Large intestine (tissue), 3 donors: ENCODE measurements at regions not wholly inside any gene's neighbourhood (a gene's known extent, or its start where the extent isn't known, plus 50 kb on each side); places are given as distances from the start of the nearest gene placed in this dataset.
"Not testable (repeated sequence)": the region's sequence is repeated elsewhere in the genome, so short reads cannot be mapped to it uniquely, and the experiment has no call there.

ENCODE experiments used
- DNase-seq, 2 donors: peaks; one replicate each; pipeline versions ENCODE4 v3.0.0 to v3.0.0-alpha.2; 2013
- H3K27ac ChIP-seq: one replicate; pipeline ENCODE4 v1.5.1; 2013; ENCODE audit warnings: low read length
- H3K27me3 ChIP-seq: 2 replicates; pipeline ENCODE4 v1.6.1; 2013; ENCODE audit warnings: low read length; ENCODE audit not compliant: control insufficient read depth, insufficient read depth
- H3K36me3 ChIP-seq: 2 replicates; pipeline ENCODE4 v1.6.1; 2013; ENCODE audit warnings: low read length; ENCODE audit not compliant: control insufficient read depth, insufficient read depth
- H3K4me1 ChIP-seq: one replicate; pipeline ENCODE4 v1.6.1; 2013; ENCODE audit warnings: low read length; ENCODE audit not compliant: control insufficient read depth, insufficient read depth
- H3K4me3 ChIP-seq: one replicate; pipeline ENCODE4 v1.5.1; 2013; ENCODE audit warnings: low read length
- H3K9me3 ChIP-seq: one replicate; pipeline ENCODE4 v1.6.1; 2013; ENCODE audit warnings: mild to moderate bottlenecking, low read depth, low read length, moderate library complexity; ENCODE audit not compliant: control insufficient read depth
- WGBS: methylation state at CpG from one replicate; pipeline ENCODE4 v1.1.5; 2013; ENCODE audit warnings: low lambda C conversion rate; ENCODE audit not compliant: insufficient coverage; 5-methylcytosine and 5-hydroxymethylcytosine counted together

GRCh38 chr12:124070394-124071074 lies 97.5 kb downstream of the ZNF664 start:
- H3K4me1 ChIP-seq, H3K27ac ChIP-seq, H3K27me3 ChIP-seq, H3K4me3 ChIP-seq, DNase-seq, H3K36me3 ChIP-seq: not testable (repeated sequence)
- WGBS = 100% methylated on average over 1 of the region's 7 CpGs
- peaks cover 11% of the 10 kb centered on the region for H3K9me3 ChIP-seq

GRCh38 chr12:124071075-124071443 lies 98.0 kb downstream of the ZNF664 start:
- H3K4me3 ChIP-seq = no peak overlapping the region
- 100% methylated on average over 1 of the region's 3 CpGs for WGBS

GRCh38 chr12:124073356-124074035 lies 100.5 kb downstream of the ZNF664 start:
- no peaks in the 10 kb centered on the region for H3K36me3 ChIP-seq
- no peaks in the 10 kb centered on the region for H3K9me3 ChIP-seq
- H3K4me1 ChIP-seq = peaks cover 8% of the 10 kb centered on the region
- WGBS = 100% methylated on average over 2 of the region's 8 CpGs
- no peak overlapping the region for H3K27ac ChIP-seq
- no peak overlapping the region for H3K4me3 ChIP-seq
- no peaks in the 10 kb centered on the region for H3K27me3 ChIP-seq
- DNase-seq = no peak

More at GRCh38 chr12:124071075-124071443, 98.0 kb downstream of the ZNF664 start:
- Histone ChIP-seq H3K27me3 (no peaks in the 10 kb centered on the region), H3K27ac (no peak overlapping the region), H3K4me1 (peaks cover 8% of the 10 kb centered on the region), H3K9me3 (peaks cover 10% of the 10 kb centered on the region), H3K36me3 (no peaks in the 10 kb centered on the region)
- no peak for DNase-seq

GRCh38 chr12:124075841-124076240 lies 102.8 kb downstream of the ZNF664 start:
- WGBS = 60% methylated on average over 1 of the region's 4 CpGs
- no peak for DNase-seq
- no peak overlapping the region for H3K27ac ChIP-seq

GRCh38 chr12:124077701-124078100 lies 104.7 kb downstream of the ZNF664 start:
- H3K36me3 ChIP-seq = no peaks in the 10 kb centered on the region
- H3K4me3 ChIP-seq = no peak overlapping the region
- 93% methylated on average over 7 of the region's 9 CpGs for WGBS
- no peaks in the 10 kb centered on the region for H3K9me3 ChIP-seq
- DNase-seq = no peak
- no peak overlapping the region for H3K27ac ChIP-seq
- no peaks in the 10 kb centered on the region for H3K27me3 ChIP-seq
- peaks cover 8% of the 10 kb centered on the region for H3K4me1 ChIP-seq

More at GRCh38 chr12:124075841-124076240, 102.8 kb downstream of the ZNF664 start:
- Histone ChIP-seq H3K27me3 (no peaks in the 10 kb centered on the region), H3K4me3 (no peak overlapping the region), H3K36me3 (no peaks in the 10 kb centered on the region), H3K9me3 (no peaks in the 10 kb centered on the region), H3K4me1 (peaks cover 8% of the 10 kb centered on the region)

- no CpG with 5 or more reads among the region's 4 CpGs for WGBS
- H3K27me3 ChIP-seq = no peaks in the 10 kb centered on the region
- no peak for DNase-seq
Observed at GRCh38 chr12:124078800-124079199, 105.8 kb downstream of the ZNF664 start.

GRCh38 chr12:124080649-124081048 lies 107.6 kb downstream of the ZNF664 start:
- no CpG with 5 or more reads among the region's 5 CpGs for WGBS
- H3K27ac ChIP-seq = no peak overlapping the region

More at GRCh38 chr12:124078800-124079199, 105.8 kb downstream of the ZNF664 start:
- no peaks in the 10 kb centered on the region for H3K9me3 ChIP-seq
- H3K4me1 ChIP-seq = peaks cover 8% of the 10 kb centered on the region
- H3K36me3 ChIP-seq = no peaks in the 10 kb centered on the region
- no peak overlapping the region for H3K27ac ChIP-seq
- H3K4me3 ChIP-seq = no peak overlapping the region

GRCh38 chr12:124082012-124082411 lies 109.0 kb downstream of the ZNF664 start:
- H3K9me3 ChIP-seq = no peaks in the 10 kb centered on the region
- H3K27ac ChIP-seq = no peak overlapping the region
- 93% methylated on average over 3 of the region's 10 CpGs for WGBS
- no peaks in the 10 kb centered on the region for H3K36me3 ChIP-seq
- H3K27me3 ChIP-seq = no peaks in the 10 kb centered on the region
- no peak for DNase-seq
- H3K4me3 ChIP-seq = no peak overlapping the region
- H3K4me1 ChIP-seq = no peaks in the 10 kb centered on the region

More at GRCh38 chr12:124080649-124081048, 107.6 kb downstream of the ZNF664 start:
- Histone ChIP-seq H3K36me3 (no peaks in the 10 kb centered on the region), H3K4me3 (no peak overlapping the region), H3K9me3 (no peaks in the 10 kb centered on the region), H3K27me3 (no peaks in the 10 kb centered on the region), H3K4me1 (peaks cover 1% of the 10 kb centered on the region)
- DNase-seq = no peak

- Histone ChIP-seq H3K36me3 (no peaks in the 10 kb centered on the region), H3K4me1 (no peaks in the 10 kb centered on the region), H3K9me3 (no peaks in the 10 kb centered on the region), H3K27ac (no peak overlapping the region), H3K27me3 (no peaks in the 10 kb centered on the region), H3K4me3 (no peak overlapping the region)
- no CpG with 5 or more reads among the region's 4 CpGs for WGBS
- DNase-seq = no peak
Observed at GRCh38 chr12:124082687-124083086, 109.7 kb downstream of the ZNF664 start.

GRCh38 chr12:124083708-124084107 lies 110.7 kb downstream of the ZNF664 start:
- H3K4me1 ChIP-seq = no peaks in the 10 kb centered on the region
- H3K4me3 ChIP-seq = no peak overlapping the region
- no peaks in the 10 kb centered on the region for H3K27me3 ChIP-seq
- no peaks in the 10 kb centered on the region for H3K9me3 ChIP-seq
- WGBS = no CpG with 5 or more reads among the region's 11 CpGs
- DNase-seq = no peak
- no peaks in the 10 kb centered on the region for H3K36me3 ChIP-seq
- no peak overlapping the region for H3K27ac ChIP-seq
